GM23338 (cell line): ENCODE measurements at regions not wholly inside any gene's neighbourhood (a gene's known extent, or its start where the extent isn't known, plus 50 kb on each side); places are given as distances from the start of the nearest gene placed in this dataset.

Experiments
- ATAC-seq: fragments of 200-7000 bp; cut with Tn5 transposase; 3 replicates; pipeline ENCODE4 v1.9.1; 2020
- DNase-seq: peaks from one replicate; pipeline ENCODE4 v3.0.0-alpha.2; 2015; ENCODE audit warnings: low spot score
- H2AFZ ChIP-seq: fragments of 200-600 bp; sonication (generic); 2 replicates; pipeline ENCODE4 v1.8.0; 2016; ENCODE audit warnings: antibody characterized with exemption, mild to moderate bottlenecking, moderate library complexity
- H3F3A ChIP-seq: fragments of 200-600 bp; sonication (generic); replicated peaks from 2 replicates; pipeline ENCODE4 v1.8.0; 2017; ENCODE audit warnings: antibody characterized with exemption, mixed run types, low read depth
- H3K27ac ChIP-seq: fragments of 200-600 bp; sonication (generic); 2 replicates; pipeline ENCODE4 v1.6.1; 2016; ENCODE audit warnings: low read depth
- H3K27me3 ChIP-seq: fragments of 200-600 bp; sonication (generic); 2 replicates; pipeline ENCODE4 v1.8.0; 2016; ENCODE audit warnings: mild to moderate bottlenecking, mixed run types, moderate library complexity; ENCODE audit not compliant: insufficient read depth
- H3K36me3 ChIP-seq: fragments of 200-600 bp; sonication (generic); 2 replicates; pipeline ENCODE4 v1.8.0; 2016; ENCODE audit warnings: mild to moderate bottlenecking; ENCODE audit not compliant: insufficient read depth
- H3K4me1 ChIP-seq: fragments of 200-600 bp; sonication (generic); 2 replicates; pipeline ENCODE4 v1.8.0; 2016; ENCODE audit warnings: mild to moderate bottlenecking, moderate library complexity; ENCODE audit not compliant: insufficient read depth
- H3K4me2 ChIP-seq: fragments of 200-600 bp; sonication (generic); 2 replicates; pipeline ENCODE4 v1.7.1; 2017; ENCODE audit warnings: mixed run types
- H3K4me3 ChIP-seq: fragments of 200-600 bp; sonication (generic); 2 replicates; pipeline ENCODE4 v1.6.1; 2016; ENCODE audit warnings: mixed run types
- H3K79me2 ChIP-seq: fragments of 200-600 bp; sonication (generic); replicated peaks from 2 replicates; pipeline ENCODE4 v1.8.0; 2017; ENCODE audit warnings: mild to moderate bottlenecking; ENCODE audit not compliant: insufficient read depth
- H3K9me2 ChIP-seq: fragments of 200-600 bp; sonication (generic); 2 replicates; pipeline ENCODE4 v1.8.0; 2017; ENCODE audit not compliant: insufficient read depth
- H4K20me1 ChIP-seq: fragments of 200-600 bp; sonication (generic); replicated peaks from 2 replicates; pipeline ENCODE4 v1.8.0; 2017; ENCODE audit warnings: mild to moderate bottlenecking; ENCODE audit not compliant: insufficient read depth
- H3K27ac Mint-ChIP-seq: 2 replicates; pipeline ENCODE4 v1.8.0; 2020; ENCODE audit warnings: inconsistent platforms, mild to moderate bottlenecking, moderate library complexity, mixed read lengths
- H3K27me3 Mint-ChIP-seq: 3 replicates; pipeline ENCODE4 v1.8.0; 2022; ENCODE audit warnings: low read depth, mild to moderate bottlenecking, moderate library complexity, mixed read lengths, inconsistent platforms; ENCODE audit not compliant: insufficient read depth, poor library complexity
- H3K36me3 Mint-ChIP-seq: 3 replicates; pipeline ENCODE4 v1.8.0; 2021; ENCODE audit warnings: low read depth, mild to moderate bottlenecking, inconsistent platforms, moderate library complexity, mixed read lengths
- H3K4me1 Mint-ChIP-seq: 3 replicates; pipeline ENCODE4 v1.8.0; 2020; ENCODE audit warnings: mild to moderate bottlenecking, inconsistent platforms, mixed read lengths
- H3K4me3 Mint-ChIP-seq: 3 replicates; pipeline ENCODE4 v1.8.0; 2021; ENCODE audit warnings: moderate library complexity, mild to moderate bottlenecking, inconsistent platforms, mixed read lengths
- H3K9me3 Mint-ChIP-seq: 3 replicates; pipeline ENCODE4 v1.8.0; 2020; ENCODE audit warnings: moderate library complexity, mild to moderate bottlenecking, inconsistent platforms, mixed read lengths
- CREB1 ChIP-seq: fragments of 250-450 bp; sonication (Bioruptor Pico); IDR thresholded peaks from 2 replicates; pipeline ENCODE4 v1.5.0; 2020; ENCODE audit warnings: low read depth, mild to moderate bottlenecking, moderate library complexity
- CTCF ChIP-seq, 2 experiments: fragments of 200-600 bp in 1 of 2; sonication (generic) in 1 of 2; conservative IDR thresholded peaks; 2 replicates each; pipeline versions ENCODE4 v1.5.1 to v1.6.1; 2016 to 2017; ENCODE audit warnings: antibody characterized with exemption in 2 of 2, low read depth in 2 of 2, mild to moderate bottlenecking in 2 of 2, moderate library complexity in 1 of 2
- EZH2 ChIP-seq: fragments of 200-600 bp; sonication (generic); IDR thresholded peaks from one replicate; pipeline ENCODE4 v1.8.0; 2017; ENCODE audit warnings: antibody characterized with exemption, mild to moderate bottlenecking, low read depth; ENCODE audit not compliant: unreplicated experiment
- EZH2phosphoT487 ChIP-seq: fragments of 200-600 bp; sonication (generic); IDR thresholded peaks from one replicate; pipeline ENCODE4 v1.8.1; 2018; ENCODE audit warnings: antibody characterized with exemption; ENCODE audit not compliant: unreplicated experiment
- JUNB ChIP-seq: IDR thresholded peaks from one replicate; pipeline ENCODE4 v1.6.1; 2016; ENCODE audit warnings: antibody characterized with exemption; ENCODE audit not compliant: unreplicated experiment
- NANOG ChIP-seq: IDR thresholded peaks from 2 replicates; pipeline ENCODE4 v1.6.1; 2016; ENCODE audit warnings: antibody characterized with exemption, borderline replicate concordance
- POLR2AphosphoS5 ChIP-seq: IDR thresholded peaks from 2 replicates; pipeline ENCODE4 v1.6.1; 2016; ENCODE audit warnings: antibody characterized with exemption, low read depth
- STAT1 ChIP-seq: IDR thresholded peaks from one replicate; pipeline ENCODE4 v1.6.1; 2016; ENCODE audit warnings: antibody characterized with exemption; ENCODE audit not compliant: unreplicated experiment
- ZNF114 ChIP-seq: fragments of 250-450 bp; sonication (Bioruptor Pico); IDR thresholded peaks from 2 replicates; pipeline ENCODE4 v1.5.0; 2020; ENCODE audit warnings: mild to moderate bottlenecking, moderate library complexity
- ZNF331 ChIP-seq: fragments of 250-450 bp; sonication (Bioruptor Pico); IDR thresholded peaks from 2 replicates; pipeline ENCODE4 v1.5.0; 2020; ENCODE audit warnings: low read depth, mild to moderate bottlenecking, moderate library complexity
- ZNF462 ChIP-seq: fragments of 250-450 bp; sonication (Bioruptor Pico); IDR thresholded peaks from 2 replicates; pipeline ENCODE4 v1.5.0; 2020; ENCODE audit warnings: mild to moderate bottlenecking, moderate library complexity
- TF ChIP-seq, protein P1 (sequence below): IDR thresholded peaks from one replicate; pipeline ENCODE4 v1.6.1; 2018; ENCODE audit warnings: antibody characterized with exemption; ENCODE audit not compliant: unreplicated experiment
- TF ChIP-seq, protein P2 (sequence below): IDR thresholded peaks from 2 replicates; pipeline ENCODE4 v1.6.1; 2016; ENCODE audit warnings: antibody characterized with exemption

GRCh38 chr4:33067221-33067620, 2347.1 kb downstream of the PCDH7 start:
- Mint-ChIP-seq H3K4me1 (no peaks in the 10 kb centered on the region), H3K4me3 (no peak overlapping the region), H3K36me3 (peaks cover 9% of the 10 kb centered on the region; the same call in 2 of the 3 replicates), H3K9me3 (peaks cover 12% of the 10 kb centered on the region; the same call in 2 of the 3 replicates), H3K27ac (no peak overlapping the region), H3K27me3 (no peaks in the 10 kb centered on the region)
- Histone ChIP-seq H3K27ac (no peak overlapping the region), H3K27me3 (no peaks in the 10 kb centered on the region), H3K4me2 (no peak overlapping the region), H3K36me3 (no peaks in the 10 kb centered on the region), H3K9me2 (no peaks in the 10 kb centered on the region), H3F3A (no peaks in the 10 kb centered on the region), H4K20me1 (no peaks in the 10 kb centered on the region), H3K4me1 (no peaks in the 10 kb centered on the region), H3K4me3 (no peak overlapping the region), H3K79me2 (no peaks in the 10 kb centered on the region), H2AFZ (no peak overlapping the region)
- no peak for TF ChIP-seq EZH2phosphoT487
- TF ChIP-seq, protein P1, sequence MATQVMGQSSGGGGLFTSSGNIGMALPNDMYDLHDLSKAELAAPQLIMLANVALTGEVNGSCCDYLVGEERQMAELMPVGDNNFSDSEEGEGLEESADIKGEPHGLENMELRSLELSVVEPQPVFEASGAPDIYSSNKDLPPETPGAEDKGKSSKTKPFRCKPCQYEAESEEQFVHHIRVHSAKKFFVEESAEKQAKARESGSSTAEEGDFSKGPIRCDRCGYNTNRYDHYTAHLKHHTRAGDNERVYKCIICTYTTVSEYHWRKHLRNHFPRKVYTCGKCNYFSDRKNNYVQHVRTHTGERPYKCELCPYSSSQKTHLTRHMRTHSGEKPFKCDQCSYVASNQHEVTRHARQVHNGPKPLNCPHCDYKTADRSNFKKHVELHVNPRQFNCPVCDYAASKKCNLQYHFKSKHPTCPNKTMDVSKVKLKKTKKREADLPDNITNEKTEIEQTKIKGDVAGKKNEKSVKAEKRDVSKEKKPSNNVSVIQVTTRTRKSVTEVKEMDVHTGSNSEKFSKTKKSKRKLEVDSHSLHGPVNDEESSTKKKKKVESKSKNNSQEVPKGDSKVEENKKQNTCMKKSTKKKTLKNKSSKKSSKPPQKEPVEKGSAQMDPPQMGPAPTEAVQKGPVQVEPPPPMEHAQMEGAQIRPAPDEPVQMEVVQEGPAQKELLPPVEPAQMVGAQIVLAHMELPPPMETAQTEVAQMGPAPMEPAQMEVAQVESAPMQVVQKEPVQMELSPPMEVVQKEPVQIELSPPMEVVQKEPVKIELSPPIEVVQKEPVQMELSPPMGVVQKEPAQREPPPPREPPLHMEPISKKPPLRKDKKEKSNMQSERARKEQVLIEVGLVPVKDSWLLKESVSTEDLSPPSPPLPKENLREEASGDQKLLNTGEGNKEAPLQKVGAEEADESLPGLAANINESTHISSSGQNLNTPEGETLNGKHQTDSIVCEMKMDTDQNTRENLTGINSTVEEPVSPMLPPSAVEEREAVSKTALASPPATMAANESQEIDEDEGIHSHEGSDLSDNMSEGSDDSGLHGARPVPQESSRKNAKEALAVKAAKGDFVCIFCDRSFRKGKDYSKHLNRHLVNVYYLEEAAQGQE: no peak
- no peak for TF ChIP-seq ZNF462 (CRISPR knock-in tag)
- TF ChIP-seq CTCF (conservative IDR thresholded peaks at IDR 0.05; ENCODE audit: low read depth in 2 of 2): no peak
- TF ChIP-seq, protein P2, sequence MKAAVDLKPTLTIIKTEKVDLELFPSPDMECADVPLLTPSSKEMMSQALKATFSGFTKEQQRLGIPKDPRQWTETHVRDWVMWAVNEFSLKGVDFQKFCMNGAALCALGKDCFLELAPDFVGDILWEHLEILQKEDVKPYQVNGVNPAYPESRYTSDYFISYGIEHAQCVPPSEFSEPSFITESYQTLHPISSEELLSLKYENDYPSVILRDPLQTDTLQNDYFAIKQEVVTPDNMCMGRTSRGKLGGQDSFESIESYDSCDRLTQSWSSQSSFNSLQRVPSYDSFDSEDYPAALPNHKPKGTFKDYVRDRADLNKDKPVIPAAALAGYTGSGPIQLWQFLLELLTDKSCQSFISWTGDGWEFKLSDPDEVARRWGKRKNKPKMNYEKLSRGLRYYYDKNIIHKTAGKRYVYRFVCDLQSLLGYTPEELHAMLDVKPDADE: no peak
- no peak for TF ChIP-seq STAT1
- no peak for TF ChIP-seq CREB1 (CRISPR knock-in tag)
- no peak for TF ChIP-seq POLR2AphosphoS5
- no peak for TF ChIP-seq EZH2
- TF ChIP-seq ZNF331 (CRISPR knock-in tag): no peak
- no peak for TF ChIP-seq NANOG
- TF ChIP-seq JUNB: no peak
- no peak for TF ChIP-seq ZNF114 (CRISPR knock-in tag)
- no peak for DNase-seq
- ATAC-seq: no peak
